Breast epithelium (tissue), 3 donors: ENCODE measurements at regions not wholly inside any gene's neighbourhood (a gene's known extent, or its start where the extent isn't known, plus 50 kb on each side); places are given as distances from the start of the nearest gene placed in this dataset.
"Not testable (repeated sequence)": the region's sequence is repeated elsewhere in the genome, so short reads cannot be mapped to it uniquely, and the experiment has no call there.

Experiments used
- CTCF ChIP-seq, 3 donors: fragments of 450-650 bp; IDR thresholded peaks; one replicate each; pipeline ENCODE4 v1.5.1; 2016 to 2017; ENCODE audit warnings: antibody characterized with exemption in 3 of 3, mild to moderate bottlenecking in 3 of 3, moderate library complexity in 3 of 3
- POLR2A ChIP-seq: fragments of 450-650 bp; IDR thresholded peaks from one replicate; pipeline ENCODE4 v1.6.1; 2016; ENCODE audit warnings: antibody characterized with exemption, mild to moderate bottlenecking, moderate library complexity

- not testable (repeated sequence) for TF ChIP-seq CTCF (IDR thresholded peaks at IDR 0.05); POLR2A
These were observed 160.2 kb downstream of the TMEM121 start for GRCh38 chr14:105686462-105687170.
